ENCODE measurements at regions not wholly inside any gene's neighbourhood (a gene's known extent, or its start where the extent isn't known, plus 50 kb on each side); places are given as distances from the start of the nearest gene placed in this dataset.

- no peak for TF ChIP-seq CTCF (IDR thresholded peaks at IDR 0.05; ENCODE audit: low read depth, low read length)
- TF ChIP-seq POLR2A (IDR thresholded peaks at IDR 0.05; ENCODE audit: extremely low read depth, insufficient read length): no peak
These were observed 238.8 kb upstream of the RGS6 start for GRCh38 chr14:71693381-71693780.

Data from NB4 (cell line).